Upper lobe of left lung (tissue), 4 donors: ENCODE measurements at regions not wholly inside any gene's neighbourhood (a gene's known extent, or its start where the extent isn't known, plus 50 kb on each side); places are given as distances from the start of the nearest gene placed in this dataset.

ENCODE experiments used
- EP300 ChIP-seq, 4 donors: sonication (generic); formaldehyde crosslinking; IDR thresholded peaks; one replicate each; pipeline ENCODE4 v1.5.1; 2017; ENCODE audit warnings: antibody characterized with exemption in 4 of 4, control low read depth in 2 of 4
- POLR2A ChIP-seq, 4 donors: fragments of 450-650 bp; IDR thresholded peaks; one replicate each; pipeline ENCODE4 v1.5.1; 2016 to 2017; ENCODE audit warnings: antibody characterized with exemption in 4 of 4, mild to moderate bottlenecking in 2 of 4
- TF ChIP-seq, protein P1 (sequence below), 6 experiments: fragments of 450-650 bp in 4 of 6; fragments of 200-600 bp in 2 of 6; sonication (generic) in 2 of 6; IDR thresholded peaks; one replicate each; pipeline ENCODE4 v1.5.1; 2016 to 2019; ENCODE audit warnings: antibody characterized with exemption in 6 of 6

GRCh38 chr11:57081356-57081755 lies 92.6 kb downstream of the OR5AK2 start:
- TF ChIP-seq, protein P1, sequence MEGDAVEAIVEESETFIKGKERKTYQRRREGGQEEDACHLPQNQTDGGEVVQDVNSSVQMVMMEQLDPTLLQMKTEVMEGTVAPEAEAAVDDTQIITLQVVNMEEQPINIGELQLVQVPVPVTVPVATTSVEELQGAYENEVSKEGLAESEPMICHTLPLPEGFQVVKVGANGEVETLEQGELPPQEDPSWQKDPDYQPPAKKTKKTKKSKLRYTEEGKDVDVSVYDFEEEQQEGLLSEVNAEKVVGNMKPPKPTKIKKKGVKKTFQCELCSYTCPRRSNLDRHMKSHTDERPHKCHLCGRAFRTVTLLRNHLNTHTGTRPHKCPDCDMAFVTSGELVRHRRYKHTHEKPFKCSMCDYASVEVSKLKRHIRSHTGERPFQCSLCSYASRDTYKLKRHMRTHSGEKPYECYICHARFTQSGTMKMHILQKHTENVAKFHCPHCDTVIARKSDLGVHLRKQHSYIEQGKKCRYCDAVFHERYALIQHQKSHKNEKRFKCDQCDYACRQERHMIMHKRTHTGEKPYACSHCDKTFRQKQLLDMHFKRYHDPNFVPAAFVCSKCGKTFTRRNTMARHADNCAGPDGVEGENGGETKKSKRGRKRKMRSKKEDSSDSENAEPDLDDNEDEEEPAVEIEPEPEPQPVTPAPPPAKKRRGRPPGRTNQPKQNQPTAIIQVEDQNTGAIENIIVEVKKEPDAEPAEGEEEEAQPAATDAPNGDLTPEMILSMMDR (IDR thresholded peaks at IDR 0.05): no peak
- TF ChIP-seq EP300 (IDR thresholded peaks at IDR 0.05) (no peak), POLR2A (IDR thresholded peaks at IDR 0.05) (no peak)
